ENCODE measurements at regions not wholly inside any gene's neighbourhood (a gene's known extent, or its start where the extent isn't known, plus 50 kb on each side); places are given as distances from the start of the nearest gene placed in this dataset.

DNA sequence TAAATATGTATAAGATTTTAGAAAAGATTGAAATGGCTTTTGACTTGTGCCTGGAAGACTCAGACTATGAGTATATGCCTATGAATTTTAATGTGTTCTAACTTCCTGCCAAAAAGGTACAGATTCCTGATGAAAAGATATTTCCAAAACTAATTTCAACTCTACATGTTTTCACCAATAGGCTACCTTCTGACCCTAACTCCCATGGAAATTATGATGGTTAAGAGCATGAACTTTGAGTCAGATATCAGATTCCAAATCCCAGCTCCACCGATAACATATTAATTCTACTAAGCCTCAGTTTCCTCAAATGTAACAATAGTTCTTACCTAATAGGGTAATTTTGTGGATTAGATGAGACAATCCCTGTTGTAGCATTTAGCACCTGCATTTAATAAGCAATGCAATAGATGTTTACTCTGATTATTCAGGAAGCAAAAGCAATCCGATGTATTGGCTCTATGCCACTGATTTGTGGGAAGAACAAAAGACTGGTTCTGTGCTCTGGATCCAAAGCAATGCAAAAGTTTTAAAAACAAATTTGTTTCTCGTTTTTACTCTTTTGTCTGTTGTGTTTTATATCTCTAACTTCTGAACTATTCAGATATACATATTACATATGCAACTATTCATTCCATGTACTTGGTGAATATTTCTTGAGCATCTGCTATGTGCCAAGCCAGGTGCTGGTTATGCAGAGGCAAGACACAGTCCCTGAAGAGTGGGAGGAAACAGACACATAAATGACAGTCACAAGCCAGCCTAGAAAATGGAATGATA is 115.4 kb downstream of the GATA6 start:
- TF ChIP-seq POLR2AphosphoS5 (IDR thresholded peaks at IDR 0.05), result no peak
- no peak for TF ChIP-seq POLR2A (IDR thresholded peaks at IDR 0.05)
